ENCODE measurements at regions not wholly inside any gene's neighbourhood (a gene's known extent, or its start where the extent isn't known, plus 50 kb on each side); places are given as distances from the start of the nearest gene placed in this dataset.

DNA sequence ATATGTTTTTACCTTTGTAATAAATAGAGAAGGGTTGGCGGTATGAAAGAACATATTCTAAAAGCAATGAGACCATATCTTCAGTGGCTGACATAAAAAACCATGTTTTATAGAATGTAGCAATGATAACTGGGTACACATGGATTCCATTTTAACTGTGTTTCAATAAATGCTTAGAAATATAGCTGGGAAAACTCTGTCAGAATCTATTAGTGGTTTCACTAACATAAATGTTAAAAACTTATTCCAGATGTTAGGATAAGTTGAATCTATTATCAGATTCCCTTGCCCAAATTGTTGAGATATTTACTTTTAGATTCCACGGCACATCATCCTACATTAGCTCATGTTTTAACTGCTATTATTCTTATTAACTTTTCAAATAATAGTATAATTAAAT is 772.2 kb upstream of the ALCAM start:
- Mint-ChIP-seq H3K27ac (no peak overlapping the region), H3K4me1 (0 out of 4 replicates have a peak, but pooled peaks cover 0 to 4% of the 10 kb centered on the region in 2 experiments), H3K36me3 (ENCODE audit: insufficient read depth in 1 of 3, low read depth in 3 of 3) (peaks cover 0 to 4% (median 1%) of the 10 kb centered on the region in 3 experiments; a peak in 2 of 7 replicates), H3K27me3 (ENCODE audit: low read depth) (no peaks in the 10 kb centered on the region), H3K9me3 (peaks cover 2 to 3% of the 10 kb centered on the region in 2 experiments; a peak in 1 of 5 replicates), H3K4me3 (no peak overlapping the region)
- H2BK20ac ChIP-seq (ENCODE audit: low read depth, low read length, poor library complexity, severe bottlenecking), result no peak overlapping the region
- TF ChIP-seq, protein P1, sequence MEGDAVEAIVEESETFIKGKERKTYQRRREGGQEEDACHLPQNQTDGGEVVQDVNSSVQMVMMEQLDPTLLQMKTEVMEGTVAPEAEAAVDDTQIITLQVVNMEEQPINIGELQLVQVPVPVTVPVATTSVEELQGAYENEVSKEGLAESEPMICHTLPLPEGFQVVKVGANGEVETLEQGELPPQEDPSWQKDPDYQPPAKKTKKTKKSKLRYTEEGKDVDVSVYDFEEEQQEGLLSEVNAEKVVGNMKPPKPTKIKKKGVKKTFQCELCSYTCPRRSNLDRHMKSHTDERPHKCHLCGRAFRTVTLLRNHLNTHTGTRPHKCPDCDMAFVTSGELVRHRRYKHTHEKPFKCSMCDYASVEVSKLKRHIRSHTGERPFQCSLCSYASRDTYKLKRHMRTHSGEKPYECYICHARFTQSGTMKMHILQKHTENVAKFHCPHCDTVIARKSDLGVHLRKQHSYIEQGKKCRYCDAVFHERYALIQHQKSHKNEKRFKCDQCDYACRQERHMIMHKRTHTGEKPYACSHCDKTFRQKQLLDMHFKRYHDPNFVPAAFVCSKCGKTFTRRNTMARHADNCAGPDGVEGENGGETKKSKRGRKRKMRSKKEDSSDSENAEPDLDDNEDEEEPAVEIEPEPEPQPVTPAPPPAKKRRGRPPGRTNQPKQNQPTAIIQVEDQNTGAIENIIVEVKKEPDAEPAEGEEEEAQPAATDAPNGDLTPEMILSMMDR (conservative IDR thresholded peaks at IDR 0.05), result no peak
- no peak overlapping the region for H4K5ac ChIP-seq (ENCODE audit: insufficient read length, low read depth, low read length)
- no peaks in the 10 kb centered on the region for H3K79me1 ChIP-seq (ENCODE audit: insufficient read depth, low read depth, low read length, poor library complexity, severe bottlenecking)
- H3K4me2 ChIP-seq (ENCODE audit: insufficient read depth, insufficient read length, low read length), result no peak overlapping the region
- H3K9ac ChIP-seq (ENCODE audit: extremely low read depth, insufficient read length, low read length), result no peak overlapping the region
- H4K91ac ChIP-seq (ENCODE audit: insufficient read length, low read depth, low read length), result no peak overlapping the region
- H3K9me3 ChIP-seq (ENCODE audit: control insufficient read depth, low read depth, low read length), result no peaks in the 10 kb centered on the region
- no peak overlapping the region for H2BK5ac ChIP-seq (ENCODE audit: insufficient read length, low read length)
- no peak overlapping the region for H3K4ac ChIP-seq (ENCODE audit: low read depth, low read length)
- no peak overlapping the region for H3K56ac ChIP-seq (ENCODE audit: insufficient read length, low read depth, low read length)
- no peaks in the 10 kb centered on the region for H3K23me2 ChIP-seq (ENCODE audit: insufficient read length, low read depth, low read length, poor library complexity, severe bottlenecking)
- DNase-seq, result no peak
- H3K14ac ChIP-seq (ENCODE audit: insufficient read depth, low read length), result no peak overlapping the region
- 100% methylated on average over 1 of the region's 2 CpGs for WGBS (ENCODE audit: extremely low coverage, insufficient read length, low lambda C conversion rate)
- H3T11ph ChIP-seq (ENCODE audit: low read length), result no peak overlapping the region
- no peak overlapping the region for H2BK12ac ChIP-seq (ENCODE audit: insufficient read length, low read depth, low read length)
- no peak overlapping the region for H3K18ac ChIP-seq (ENCODE audit: insufficient read length, low read depth, low read length)
- H3K23ac ChIP-seq (ENCODE audit: insufficient read length, low read depth, low read length), result no peak overlapping the region
- H4K8ac ChIP-seq (replicated peaks; ENCODE audit: insufficient read length, low read depth, low read length), result no peak overlapping the region
- no peaks in the 10 kb centered on the region for H3K4me1 ChIP-seq (ENCODE audit: insufficient read depth, low read length)
- no peak overlapping the region for H2AK5ac ChIP-seq (ENCODE audit: insufficient read length, low read length)
- no peaks in the 10 kb centered on the region for H3K27me3 ChIP-seq (ENCODE audit: insufficient read depth, low read length)
- no peak overlapping the region for H3K27ac ChIP-seq (ENCODE audit: insufficient read length, low read depth, low read length)
- H2BK120ac ChIP-seq (ENCODE audit: low read depth, low read length, poor library complexity, severe bottlenecking), result no peak overlapping the region
- H2BK15ac ChIP-seq (ENCODE audit: low read depth, low read length), result no peak overlapping the region
- H3K79me2 ChIP-seq (ENCODE audit: insufficient read depth, low read length), result no peaks in the 10 kb centered on the region
- H4K20me1 ChIP-seq (ENCODE audit: control insufficient read depth, insufficient read depth, insufficient read length), result no peaks in the 10 kb centered on the region
- no peak overlapping the region for H2AFZ ChIP-seq (ENCODE audit: low read length)
